HFFc6 (cell line): ENCODE measurements at regions not wholly inside any gene's neighbourhood (a gene's known extent, or its start where the extent isn't known, plus 50 kb on each side); places are given as distances from the start of the nearest gene placed in this dataset.

Experiments used
- DNase-seq: peaks from one replicate; pipeline ENCODE4 v3.0.0-alpha.2; 2018
- H3K27ac Mint-ChIP-seq: 2 replicates; pipeline ENCODE4 v1.8.0; 2020; ENCODE audit warnings: mild to moderate bottlenecking, mixed read lengths
- H3K27me3 Mint-ChIP-seq: 2 replicates; pipeline ENCODE4 v1.8.0; 2021; ENCODE audit warnings: mild to moderate bottlenecking, moderate library complexity, mixed read lengths; ENCODE audit not compliant: insufficient read depth
- H3K36me3 Mint-ChIP-seq: 2 replicates; pipeline ENCODE4 v1.8.0; 2021; ENCODE audit warnings: low read depth, mixed read lengths
- H3K4me1 Mint-ChIP-seq: 2 replicates; pipeline ENCODE4 v1.8.0; 2020; ENCODE audit warnings: low read depth, mixed read lengths
- H3K4me3 Mint-ChIP-seq: 2 replicates; pipeline ENCODE4 v1.8.0; 2020; ENCODE audit warnings: mild to moderate bottlenecking, moderate library complexity, mixed read lengths
- H3K9me3 Mint-ChIP-seq: 2 replicates; pipeline ENCODE4 v1.8.0; 2020; ENCODE audit warnings: mild to moderate bottlenecking, mixed read lengths
- TF ChIP-seq, protein P1 (sequence below): fragments of 200-600 bp; sonication (generic); IDR thresholded peaks from 2 replicates; pipeline ENCODE4 v1.5.0; 2021; ENCODE audit warnings: antibody characterized with exemption, mild to moderate bottlenecking

DNA sequence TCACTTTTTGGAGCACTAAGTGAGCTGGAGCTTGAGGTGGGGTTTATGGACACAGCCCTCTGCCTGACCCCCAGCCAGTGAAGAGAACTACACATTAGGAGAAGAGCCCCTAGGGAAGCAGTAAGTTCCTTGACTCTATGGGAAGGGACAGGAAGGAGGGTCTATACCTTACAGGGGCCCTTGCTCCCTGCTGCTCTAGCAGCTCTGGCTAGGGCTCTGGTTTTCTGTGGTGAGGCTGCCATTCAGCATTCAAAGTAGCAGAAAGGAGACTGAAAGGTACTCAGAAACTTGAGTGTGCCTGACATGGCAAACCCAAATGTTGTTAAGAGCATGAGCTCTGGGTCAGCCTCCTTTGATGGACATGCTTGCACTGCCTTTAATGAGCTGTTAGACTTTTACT, 144.0 kb upstream of the KIT start:
- Mint-ChIP-seq H3K9me3 (no peaks in the 10 kb centered on the region; the same call in 1 of the 2 replicates), H3K27ac (peak overlapping the region; percentile 72), H3K4me1 (peaks cover 25% of the 10 kb centered on the region), H3K36me3 (no peaks in the 10 kb centered on the region), H3K4me3 (no peak overlapping the region), H3K27me3 (peaks cover 1% of the 10 kb centered on the region; the same call in 1 of the 2 replicates)
- DNase-seq: no peak
- TF ChIP-seq, protein P1, sequence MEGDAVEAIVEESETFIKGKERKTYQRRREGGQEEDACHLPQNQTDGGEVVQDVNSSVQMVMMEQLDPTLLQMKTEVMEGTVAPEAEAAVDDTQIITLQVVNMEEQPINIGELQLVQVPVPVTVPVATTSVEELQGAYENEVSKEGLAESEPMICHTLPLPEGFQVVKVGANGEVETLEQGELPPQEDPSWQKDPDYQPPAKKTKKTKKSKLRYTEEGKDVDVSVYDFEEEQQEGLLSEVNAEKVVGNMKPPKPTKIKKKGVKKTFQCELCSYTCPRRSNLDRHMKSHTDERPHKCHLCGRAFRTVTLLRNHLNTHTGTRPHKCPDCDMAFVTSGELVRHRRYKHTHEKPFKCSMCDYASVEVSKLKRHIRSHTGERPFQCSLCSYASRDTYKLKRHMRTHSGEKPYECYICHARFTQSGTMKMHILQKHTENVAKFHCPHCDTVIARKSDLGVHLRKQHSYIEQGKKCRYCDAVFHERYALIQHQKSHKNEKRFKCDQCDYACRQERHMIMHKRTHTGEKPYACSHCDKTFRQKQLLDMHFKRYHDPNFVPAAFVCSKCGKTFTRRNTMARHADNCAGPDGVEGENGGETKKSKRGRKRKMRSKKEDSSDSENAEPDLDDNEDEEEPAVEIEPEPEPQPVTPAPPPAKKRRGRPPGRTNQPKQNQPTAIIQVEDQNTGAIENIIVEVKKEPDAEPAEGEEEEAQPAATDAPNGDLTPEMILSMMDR: no peak

DNA sequence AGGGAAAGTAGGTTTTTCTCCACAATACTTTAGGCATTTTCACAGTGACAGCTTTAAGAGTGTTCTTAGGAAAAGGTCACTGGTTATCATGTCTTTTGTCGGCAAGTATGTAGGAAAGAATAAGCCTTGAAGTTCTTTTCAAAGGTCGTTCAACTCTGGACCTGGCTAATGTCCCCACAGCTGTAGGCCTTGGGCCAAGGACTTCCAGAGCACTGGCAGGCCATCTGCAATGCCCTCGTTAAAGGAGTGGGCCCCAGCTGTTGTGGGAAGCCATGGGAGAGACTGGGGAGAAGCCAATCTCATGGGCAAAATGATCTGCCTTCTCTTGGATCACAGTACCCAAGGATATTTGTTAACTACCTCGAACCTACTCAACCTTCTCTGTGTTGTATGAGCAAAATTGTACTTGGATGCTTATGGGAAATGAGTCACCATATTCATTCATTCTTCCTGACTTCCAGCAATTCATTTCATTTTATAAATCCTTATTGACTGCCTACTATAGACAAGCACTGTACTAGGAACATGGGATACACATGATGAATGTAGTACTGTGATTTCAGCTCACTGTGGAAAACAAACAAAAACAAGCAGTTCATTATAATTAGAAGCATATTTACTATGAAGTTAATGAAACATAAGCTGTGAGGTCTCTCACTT, 141.1 kb upstream of the KIT start:
- Mint-ChIP-seq H3K9me3 (no peaks in the 10 kb centered on the region; the same call in 1 of the 2 replicates), H3K4me3 (no peak overlapping the region), H3K27ac (no peak overlapping the region), H3K36me3 (no peaks in the 10 kb centered on the region), H3K4me1 (peaks cover 25% of the 10 kb centered on the region), H3K27me3 (no peaks in the 10 kb centered on the region)
- DNase-seq: no peak
- TF ChIP-seq, protein P1: no peak

DNA sequence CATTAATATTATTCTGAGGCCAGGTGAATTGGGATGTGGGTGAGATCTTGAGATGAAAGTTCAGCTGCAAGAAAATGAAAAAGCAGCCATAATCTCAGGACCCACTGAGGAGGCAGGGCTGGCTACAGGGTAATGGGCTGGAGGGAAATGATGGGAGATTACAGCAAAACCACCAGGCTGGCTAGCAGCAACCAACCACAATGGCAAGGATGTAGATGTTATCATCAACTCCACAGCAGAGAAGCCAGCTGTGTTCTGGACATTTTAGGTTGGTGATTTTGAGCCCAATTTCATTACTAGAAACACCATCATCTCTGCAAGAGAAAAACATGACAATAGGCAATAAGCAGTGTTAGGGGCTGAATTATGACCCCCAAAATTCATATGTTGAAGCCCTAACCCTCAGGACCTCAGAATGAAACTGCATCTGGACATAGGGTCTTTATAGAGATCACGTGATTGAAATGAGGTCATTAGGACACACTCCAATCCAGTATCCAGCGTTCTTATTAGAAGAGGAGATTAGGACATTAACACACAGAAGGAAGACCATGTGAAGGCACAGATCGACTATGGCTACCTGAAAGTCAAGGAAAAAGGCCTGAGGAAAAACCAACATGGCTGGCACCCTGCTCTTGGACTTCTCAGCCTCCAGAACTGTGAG, 139.8 kb upstream of the KIT start:
- TF ChIP-seq, protein P1: no peak
- Mint-ChIP-seq H3K27ac (no peak overlapping the region), H3K27me3 (no peaks in the 10 kb centered on the region), H3K36me3 (no peaks in the 10 kb centered on the region), H3K9me3 (no peaks in the 10 kb centered on the region; the same call in 1 of the 2 replicates), H3K4me1 (peaks cover 14% of the 10 kb centered on the region), H3K4me3 (no peak overlapping the region)
- no peak for DNase-seq

DNA sequence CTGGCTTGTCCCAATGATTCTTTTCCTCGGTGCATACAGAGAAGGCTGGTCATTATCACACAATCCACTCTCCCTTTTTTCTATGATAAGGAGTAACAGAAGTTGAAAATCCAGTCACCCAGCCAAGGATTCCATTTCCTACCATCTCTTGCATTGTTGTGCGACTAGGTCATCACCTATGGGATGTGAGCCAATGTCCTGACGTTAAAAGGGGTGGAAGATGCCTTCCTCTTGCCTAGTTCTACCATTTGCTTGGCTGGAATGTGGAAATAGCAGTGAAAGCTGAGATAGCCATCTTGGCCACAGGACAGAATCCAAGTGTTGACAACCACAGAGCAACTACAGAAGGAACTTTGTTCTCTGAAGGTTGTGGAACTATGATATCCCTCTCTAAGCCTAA, 132.2 kb upstream of the KIT start:
- peaks cover 4% of the 10 kb centered on the region; the same call in 1 of the 2 replicates for H3K9me3 Mint-ChIP-seq
- peak; percentile 96 for DNase-seq
- TF ChIP-seq, protein P1: no peak
- H3K27ac Mint-ChIP-seq: peak overlapping the region; percentile 55; the same call in 1 of the 2 replicates
- no peaks in the 10 kb centered on the region for H3K36me3 Mint-ChIP-seq
- peaks cover 9% of the 10 kb centered on the region; the same call in 1 of the 2 replicates for H3K27me3 Mint-ChIP-seq
- peak overlapping the region; percentile 27; the same call in 1 of the 2 replicates for H3K4me3 Mint-ChIP-seq
- peaks cover 30% of the 10 kb centered on the region for H3K4me1 Mint-ChIP-seq

DNA sequence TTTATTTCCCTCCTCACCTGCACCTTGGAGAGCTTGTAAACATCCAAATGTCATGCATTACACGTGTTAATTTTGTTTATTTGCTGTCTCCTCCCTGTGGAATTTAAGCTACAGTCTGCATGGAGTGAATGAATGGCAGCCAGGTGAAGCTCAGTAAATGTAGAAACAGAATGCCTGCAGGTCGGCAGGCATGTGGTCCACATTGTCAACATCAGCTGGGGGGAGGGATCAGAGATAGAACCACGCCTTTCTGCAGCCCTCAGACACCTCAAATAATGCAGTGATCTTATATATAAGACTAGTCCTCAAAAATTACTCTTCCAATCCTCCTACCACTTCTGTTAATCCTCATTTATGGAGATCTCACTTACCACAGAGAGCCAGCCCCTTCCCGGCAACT, 131.2 kb upstream of the KIT start:
- H3K4me1 Mint-ChIP-seq: peaks cover 30% of the 10 kb centered on the region
- TF ChIP-seq, protein P1: no peak
- H3K4me3 Mint-ChIP-seq: no peak overlapping the region
- H3K9me3 Mint-ChIP-seq: peaks cover 4% of the 10 kb centered on the region; the same call in 1 of the 2 replicates
- H3K27me3 Mint-ChIP-seq: peaks cover 9% of the 10 kb centered on the region; the same call in 1 of the 2 replicates
- no peak overlapping the region for H3K27ac Mint-ChIP-seq
- no peak for DNase-seq
- H3K36me3 Mint-ChIP-seq: no peaks in the 10 kb centered on the region
